ENCODE measurements at regions not wholly inside any gene's neighbourhood (a gene's known extent, or its start where the extent isn't known, plus 50 kb on each side); places are given as distances from the start of the nearest gene placed in this dataset.

GRCh38 chr2:128781585-128782385 is 463.1 kb upstream of the HS6ST1 start:
- no peak overlapping the region for H3K4me3 Mint-ChIP-seq
- H3K4me1 Mint-ChIP-seq = no peaks in the 10 kb centered on the region
- H3K9me3 Mint-ChIP-seq = peaks cover 7% of the 10 kb centered on the region

DNA sequence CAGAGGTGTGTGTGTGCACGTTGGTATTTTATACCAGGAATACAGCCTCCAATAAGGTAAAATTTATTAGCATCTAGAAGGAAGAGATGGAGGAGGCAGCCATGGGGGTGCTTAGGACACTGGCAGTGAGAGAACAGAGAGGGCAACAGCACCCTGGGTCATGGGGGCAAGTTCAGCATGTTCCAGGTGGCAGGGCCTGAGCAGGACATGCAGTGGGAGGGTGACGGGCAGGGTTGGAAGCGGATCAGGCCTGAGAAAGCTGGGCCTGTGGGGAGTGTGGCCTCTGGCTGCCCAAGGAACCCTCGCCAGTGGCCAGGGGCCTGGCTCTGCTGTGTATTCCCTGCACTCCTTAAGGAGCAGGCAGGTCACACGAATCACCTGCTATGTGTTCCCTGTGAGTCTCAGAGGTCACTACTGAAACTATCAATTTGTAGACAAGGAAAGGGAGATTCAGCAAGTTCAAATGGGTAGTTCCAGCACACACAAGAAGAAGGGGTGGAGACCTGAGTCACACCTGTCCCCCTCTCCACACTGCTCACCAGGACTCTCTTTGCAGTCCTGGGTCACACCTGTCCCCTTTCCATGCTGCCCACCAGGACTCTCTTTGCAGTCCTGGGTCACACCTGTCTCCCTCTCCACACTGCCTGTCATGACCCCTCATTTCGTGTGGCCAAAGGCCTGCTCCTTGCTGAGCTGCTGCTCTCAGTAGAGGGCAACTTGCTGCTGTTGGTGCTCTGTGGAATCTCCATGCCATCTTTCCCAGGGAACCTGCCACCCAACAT is 463.9 kb upstream of the HS6ST1 start:
- H3K4me1 Mint-ChIP-seq = no peaks in the 10 kb centered on the region
- H3K4me3 Mint-ChIP-seq = no peak overlapping the region

More at GRCh38 chr2:128781585-128782385, 463.1 kb upstream of the HS6ST1 start:
- Mint-ChIP-seq H3K27me3 (no peaks in the 10 kb centered on the region), H3K36me3 (no peaks in the 10 kb centered on the region), H3K27ac (peak overlapping the region; percentile 21)

DNA sequence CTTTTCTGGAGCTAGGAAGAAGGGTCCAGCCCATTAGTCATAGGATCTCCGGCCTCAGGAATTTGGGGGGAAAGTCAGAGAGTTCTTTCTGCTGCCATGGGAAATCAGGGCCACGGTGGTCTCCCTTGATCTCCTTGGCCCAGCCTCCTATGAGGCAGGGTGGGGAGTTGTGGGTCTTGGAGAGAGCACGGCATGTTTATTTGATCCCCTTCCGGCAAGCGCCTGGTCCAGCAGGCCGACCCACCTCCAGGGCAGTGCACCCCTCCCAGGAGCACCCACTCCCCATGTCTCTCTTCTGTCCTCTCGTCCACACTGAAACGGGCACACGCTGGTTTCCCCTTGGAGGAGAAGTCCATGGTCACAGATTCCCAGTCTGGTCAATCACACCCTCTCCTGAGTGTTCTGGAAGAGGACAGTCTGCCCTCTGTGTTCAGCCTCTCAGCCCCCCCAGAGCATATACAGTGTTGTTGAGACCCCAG is 464.6 kb upstream of the HS6ST1 start:
- H3K27ac Mint-ChIP-seq = no peak overlapping the region

More for the DNA sequence above, 463.9 kb upstream of the HS6ST1 start:
- peaks cover 7% of the 10 kb centered on the region for H3K9me3 Mint-ChIP-seq
- H3K27me3 Mint-ChIP-seq = no peaks in the 10 kb centered on the region
- no peaks in the 10 kb centered on the region for H3K36me3 Mint-ChIP-seq
- peak overlapping the region; percentile 21 for H3K27ac Mint-ChIP-seq

GRCh38 chr2:128783896-128784295 is 465.2 kb upstream of the HS6ST1 start:
- Mint-ChIP-seq H3K27ac (no peak overlapping the region), H3K4me3 (no peak overlapping the region), H3K27me3 (no peaks in the 10 kb centered on the region), H3K9me3 (no peaks in the 10 kb centered on the region), H3K36me3 (no peaks in the 10 kb centered on the region), H3K4me1 (no peaks in the 10 kb centered on the region)

More for the DNA sequence above, 464.6 kb upstream of the HS6ST1 start:
- no peaks in the 10 kb centered on the region for H3K36me3 Mint-ChIP-seq
- no peak overlapping the region for H3K4me3 Mint-ChIP-seq
- no peaks in the 10 kb centered on the region for H3K4me1 Mint-ChIP-seq
- H3K27me3 Mint-ChIP-seq = no peaks in the 10 kb centered on the region
- H3K9me3 Mint-ChIP-seq = peaks cover 6% of the 10 kb centered on the region

- no peaks in the 10 kb centered on the region for H3K36me3 Mint-ChIP-seq
- H3K27me3 Mint-ChIP-seq = no peaks in the 10 kb centered on the region
- H3K27ac Mint-ChIP-seq = no peak overlapping the region
- no peak overlapping the region for H3K4me3 Mint-ChIP-seq
- no peaks in the 10 kb centered on the region for H3K9me3 Mint-ChIP-seq
- H3K4me1 Mint-ChIP-seq = no peaks in the 10 kb centered on the region
Measured at GRCh38 chr2:128784626-128785306, 466.1 kb upstream of the HS6ST1 start.

GRCh38 chr2:128786316-128786715 is 467.6 kb upstream of the HS6ST1 start:
- no peak overlapping the region for H3K4me3 Mint-ChIP-seq
- H3K36me3 Mint-ChIP-seq = no peaks in the 10 kb centered on the region
- H3K27me3 Mint-ChIP-seq = no peaks in the 10 kb centered on the region
- no peaks in the 10 kb centered on the region for H3K4me1 Mint-ChIP-seq
- no peak overlapping the region for H3K27ac Mint-ChIP-seq
- H3K9me3 Mint-ChIP-seq = no peaks in the 10 kb centered on the region

DNA sequence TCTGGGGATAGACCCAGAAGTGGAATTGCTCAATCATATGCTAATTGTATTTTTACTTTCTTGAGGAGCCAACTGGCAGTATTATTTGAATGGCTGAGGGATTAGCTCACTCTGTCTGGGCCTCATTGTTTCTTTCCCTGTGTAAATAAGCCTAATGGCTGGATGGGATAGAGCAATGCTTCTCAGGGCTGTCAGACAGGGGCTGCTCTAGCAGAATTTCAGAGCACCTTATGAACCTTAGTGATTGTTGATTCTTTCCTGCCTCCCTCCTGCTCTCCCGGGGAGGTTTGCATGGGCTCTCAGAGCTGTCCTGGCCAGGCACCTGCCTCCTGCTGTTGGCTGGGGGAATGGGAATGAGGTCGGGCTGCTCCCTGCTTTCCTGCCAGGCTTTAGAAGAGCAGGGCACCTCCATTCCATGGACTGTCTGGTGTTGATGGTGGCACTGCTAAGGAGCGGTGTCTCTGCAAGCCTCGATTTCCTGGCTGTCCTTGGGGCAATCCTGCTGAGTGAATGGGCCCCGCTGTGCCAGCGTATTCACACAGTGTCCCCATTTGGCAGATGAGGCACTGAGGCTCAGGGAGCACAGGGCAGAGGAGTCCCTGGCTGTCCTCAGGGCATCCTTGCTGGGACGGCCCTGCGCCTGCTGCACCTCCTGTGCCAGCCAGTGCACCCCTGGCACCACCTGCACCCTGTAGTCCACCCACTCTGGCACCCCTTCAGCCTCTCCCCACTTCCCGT is 468.2 kb upstream of the HS6ST1 start:
- Mint-ChIP-seq H3K27ac (no peak overlapping the region), H3K9me3 (no peaks in the 10 kb centered on the region), H3K36me3 (no peaks in the 10 kb centered on the region), H3K27me3 (no peaks in the 10 kb centered on the region), H3K4me1 (no peaks in the 10 kb centered on the region), H3K4me3 (no peak overlapping the region)

GRCh38 chr2:128787616-128788015 is 468.9 kb upstream of the HS6ST1 start:
- Mint-ChIP-seq H3K36me3 (no peaks in the 10 kb centered on the region), H3K4me1 (no peaks in the 10 kb centered on the region), H3K27me3 (no peaks in the 10 kb centered on the region), H3K27ac (no peak overlapping the region), H3K9me3 (no peaks in the 10 kb centered on the region), H3K4me3 (no peak overlapping the region)

DNA sequence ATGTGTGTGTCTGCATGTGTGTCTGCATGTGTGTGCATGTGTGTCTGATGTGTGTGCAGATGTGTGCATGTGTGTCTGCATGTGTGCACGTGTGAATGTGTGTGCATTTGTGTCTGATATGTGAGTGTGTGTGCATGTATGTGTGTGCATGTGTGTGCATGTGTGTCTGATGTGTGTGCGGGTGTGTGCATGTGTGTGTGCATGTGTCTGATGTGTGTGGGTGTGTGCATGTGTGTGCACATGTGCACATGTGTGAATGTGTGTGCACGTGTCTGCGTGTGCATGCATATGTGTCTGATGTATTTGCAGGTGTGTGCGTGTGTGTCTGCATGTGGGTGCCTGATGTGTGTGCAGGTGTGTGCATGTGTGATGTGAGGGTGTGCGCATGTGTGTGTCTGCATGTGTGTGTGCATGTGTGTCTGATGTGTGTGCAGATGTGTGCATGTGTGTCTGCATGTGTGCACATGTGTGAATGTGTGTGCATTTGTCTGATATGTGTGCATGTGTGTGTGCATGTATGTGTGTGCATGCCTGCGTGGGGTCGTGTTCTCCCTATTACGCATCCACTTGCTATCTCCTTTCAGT is 470.1 kb upstream of the HS6ST1 start:
- Mint-ChIP-seq H3K4me3 (no peak overlapping the region), H3K9me3 (no peaks in the 10 kb centered on the region), H3K4me1 (no peaks in the 10 kb centered on the region), H3K27me3 (no peaks in the 10 kb centered on the region), H3K27ac (no peak overlapping the region), H3K36me3 (no peaks in the 10 kb centered on the region)

GRCh38 chr2:128789221-128789620 is 470.6 kb upstream of the HS6ST1 start:
- Mint-ChIP-seq H3K27me3 (no peaks in the 10 kb centered on the region), H3K4me1 (no peaks in the 10 kb centered on the region), H3K36me3 (no peaks in the 10 kb centered on the region), H3K9me3 (no peaks in the 10 kb centered on the region), H3K27ac (no peak overlapping the region), H3K4me3 (no peak overlapping the region)

- Mint-ChIP-seq H3K9me3 (no peaks in the 10 kb centered on the region), H3K27me3 (no peaks in the 10 kb centered on the region), H3K36me3 (no peaks in the 10 kb centered on the region), H3K4me1 (no peaks in the 10 kb centered on the region), H3K27ac (no peak overlapping the region), H3K4me3 (no peak overlapping the region)
Measured at GRCh38 chr2:128789776-128790455, 471.2 kb upstream of the HS6ST1 start.

- Mint-ChIP-seq H3K27me3 (no peaks in the 10 kb centered on the region), H3K4me1 (no peaks in the 10 kb centered on the region), H3K27ac (no peak overlapping the region), H3K36me3 (no peaks in the 10 kb centered on the region), H3K9me3 (no peaks in the 10 kb centered on the region), H3K4me3 (no peak overlapping the region)
Measured at GRCh38 chr2:128790541-128791001, 471.9 kb upstream of the HS6ST1 start.

DNA sequence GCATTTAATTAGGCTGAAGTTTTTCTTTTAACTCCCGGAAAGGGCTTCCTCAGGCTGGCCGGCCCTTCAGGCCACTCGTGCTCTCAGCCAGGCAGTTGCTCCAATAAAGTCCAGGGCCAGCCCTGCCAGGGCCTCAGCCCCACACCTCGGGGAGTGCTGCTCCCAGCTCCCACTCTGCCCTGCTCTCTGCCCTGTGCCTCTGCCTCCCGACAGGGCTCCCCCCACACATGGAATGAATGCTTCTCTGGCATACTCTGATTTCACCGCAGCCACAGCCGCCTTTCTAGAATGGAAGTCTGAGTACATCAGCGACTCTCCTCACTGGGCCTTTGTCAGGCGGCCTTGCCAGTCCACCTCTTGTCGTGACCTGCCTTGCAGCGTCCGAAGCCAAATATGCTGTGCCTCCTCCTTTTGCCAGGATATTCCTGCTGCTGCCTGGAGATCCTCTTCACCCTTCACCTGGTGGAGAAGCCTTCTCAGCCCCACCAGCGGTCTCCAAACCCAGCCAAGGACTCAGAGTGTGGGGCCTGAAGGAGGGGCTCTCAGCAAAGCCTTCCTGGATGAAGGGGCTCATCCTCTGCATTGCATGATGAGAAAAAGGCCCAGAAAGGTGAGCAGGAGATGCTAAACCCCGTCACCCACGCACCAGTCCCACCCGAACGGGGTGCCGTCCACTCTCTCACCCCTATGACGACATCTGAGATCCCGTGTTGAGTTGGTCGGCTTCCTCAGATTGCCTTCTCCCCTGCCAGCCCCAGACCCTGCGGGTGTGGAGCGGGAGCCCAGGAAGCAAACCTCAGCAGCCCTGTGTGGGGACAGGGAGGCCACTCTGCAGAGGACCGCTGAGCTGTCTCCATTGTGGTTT is 472.7 kb upstream of the HS6ST1 start:
- no peaks in the 10 kb centered on the region for H3K4me1 Mint-ChIP-seq
- H3K27me3 Mint-ChIP-seq = no peaks in the 10 kb centered on the region
- no peaks in the 10 kb centered on the region for H3K9me3 Mint-ChIP-seq
- no peaks in the 10 kb centered on the region for H3K36me3 Mint-ChIP-seq
- H3K27ac Mint-ChIP-seq = no peak overlapping the region
- H3K4me3 Mint-ChIP-seq = no peak overlapping the region

DNA sequence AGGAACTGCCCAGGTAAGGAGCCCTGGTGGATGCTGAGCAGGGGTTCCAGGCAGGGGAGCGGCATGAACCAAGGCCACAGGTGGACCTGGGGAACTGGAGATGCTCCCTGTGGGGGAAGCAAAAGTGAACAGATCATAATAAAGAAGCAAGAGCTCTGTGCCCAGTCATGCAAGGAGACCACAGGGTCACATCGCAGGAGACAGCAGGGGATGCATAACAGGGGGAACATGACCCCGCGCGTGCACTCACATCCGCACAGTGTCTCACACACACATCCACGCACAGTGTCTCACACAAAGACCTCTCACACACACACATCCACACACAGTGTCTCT is 473.3 kb upstream of the HS6ST1 start:
- H3K27ac Mint-ChIP-seq = no peak overlapping the region
- H3K27me3 Mint-ChIP-seq = no peaks in the 10 kb centered on the region
- no peaks in the 10 kb centered on the region for H3K4me1 Mint-ChIP-seq
- no peaks in the 10 kb centered on the region for H3K36me3 Mint-ChIP-seq
- H3K9me3 Mint-ChIP-seq = no peaks in the 10 kb centered on the region
- no peak overlapping the region for H3K4me3 Mint-ChIP-seq

All from activated naive CD4-positive, alpha-beta T cell treated with anti-CD3 and anti-CD28 coated beads, Interleukin-2, amount 50 U/mL, for 24 hours (primary cell).